Duodenal mucosa (tissue), 2 donors: ENCODE measurements at regions not wholly inside any gene's neighbourhood (a gene's known extent, or its start where the extent isn't known, plus 50 kb on each side); places are given as distances from the start of the nearest gene placed in this dataset.

Source experiments
- H3K27ac ChIP-seq: one replicate; pipeline ENCODE4 v1.7.0; 2013; ENCODE audit warnings: low read depth, low read length
- H3K27me3 ChIP-seq, 2 donors: one replicate each; pipeline ENCODE4 v1.7.0; 2013; ENCODE audit warnings: low read length in 2 of 2, control low read depth in 1 of 2; ENCODE audit not compliant: insufficient read depth in 2 of 2, control insufficient read depth in 1 of 2
- H3K36me3 ChIP-seq, 2 donors: one replicate each; pipeline ENCODE4 v1.7.0; 2013; ENCODE audit warnings: low read length in 2 of 2, control low read depth in 1 of 2; ENCODE audit not compliant: insufficient read depth in 2 of 2, control insufficient read depth in 1 of 2
- H3K4me1 ChIP-seq, 2 donors: one replicate each; pipeline ENCODE4 v1.7.0; 2013; ENCODE audit warnings: low read length in 2 of 2, control low read depth in 1 of 2; ENCODE audit not compliant: insufficient read depth in 2 of 2, control insufficient read depth in 1 of 2
- H3K4me3 ChIP-seq, 2 donors: one replicate each; pipeline ENCODE4 v1.7.0; 2013; ENCODE audit warnings: low read length in 2 of 2, low read depth in 1 of 2
- H3K9ac ChIP-seq, 2 donors: one replicate each; pipeline ENCODE4 v1.7.0; 2013; ENCODE audit warnings: low read length in 2 of 2, low read depth in 1 of 2
- H3K9me3 ChIP-seq, 2 donors: one replicate each; pipeline ENCODE4 v1.7.0; 2013; ENCODE audit warnings: low read length in 2 of 2, control low read depth in 1 of 2; ENCODE audit not compliant: control insufficient read depth in 1 of 2

DNA sequence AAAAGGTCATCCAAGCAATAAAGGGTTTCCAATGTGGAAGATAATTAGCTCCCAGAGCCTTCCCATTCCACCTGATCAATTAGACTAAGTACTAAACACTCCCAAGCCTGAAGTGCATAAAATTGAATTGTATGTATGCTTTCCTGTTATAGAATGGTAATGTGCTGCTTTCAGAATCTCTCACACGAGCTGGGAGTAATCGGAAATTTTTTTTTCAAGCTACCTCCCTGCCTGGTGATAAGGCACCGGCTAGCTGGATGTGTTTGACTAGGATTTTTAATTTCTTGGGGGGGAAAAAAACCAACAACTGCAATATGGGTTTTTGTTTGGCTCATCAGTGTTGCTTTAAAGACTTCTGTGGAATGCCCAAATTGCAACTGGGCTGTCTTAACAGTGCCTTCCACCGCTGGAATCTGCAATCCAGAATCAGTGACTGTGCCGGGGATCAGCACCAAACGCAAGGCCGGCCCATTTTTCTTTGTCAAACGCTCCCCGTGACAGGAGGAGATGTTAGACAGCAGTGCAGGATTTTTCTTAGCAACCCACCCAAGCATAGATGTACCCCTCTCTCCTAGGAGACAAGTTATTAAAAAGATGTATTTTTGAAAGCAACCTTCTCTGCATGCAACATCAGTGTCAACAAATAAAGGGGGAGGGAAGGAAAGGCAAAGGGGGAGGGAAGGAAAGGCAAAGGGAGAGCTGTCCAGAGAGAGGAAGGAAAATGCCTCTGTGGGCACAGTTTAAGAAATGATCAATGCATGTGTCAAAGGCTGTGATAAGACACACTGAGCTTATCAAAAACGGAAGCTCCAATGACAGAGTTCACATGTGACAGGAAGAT lies 387.2 kb downstream of the NPIPA8 start:
- no peak overlapping the region for H3K27ac ChIP-seq
- no peak overlapping the region for H3K4me3 ChIP-seq
- H3K27me3 ChIP-seq, result no peaks in the 10 kb centered on the region

GRCh38 chr16:17947637-17948036 lies 388.9 kb downstream of the NPIPA8 start:
- H3K9me3 ChIP-seq, result no peaks in the 10 kb centered on the region
- H3K4me3 ChIP-seq, result no peak overlapping the region
- no peaks in the 10 kb centered on the region for H3K27me3 ChIP-seq
- no peak overlapping the region for H3K27ac ChIP-seq
- no peaks in the 10 kb centered on the region for H3K4me1 ChIP-seq
- no peak overlapping the region for H3K9ac ChIP-seq
- H3K36me3 ChIP-seq, result no peaks in the 10 kb centered on the region

More for the DNA sequence above, 387.2 kb downstream of the NPIPA8 start:
- no peaks in the 10 kb centered on the region for H3K9me3 ChIP-seq
- H3K9ac ChIP-seq, result no peak overlapping the region
- H3K4me1 ChIP-seq, result no peaks in the 10 kb centered on the region
- no peaks in the 10 kb centered on the region for H3K36me3 ChIP-seq

GRCh38 chr16:17947165-17947564 lies 389.4 kb downstream of the NPIPA8 start:
- H3K27ac ChIP-seq, result no peak overlapping the region
- H3K4me3 ChIP-seq, result no peak overlapping the region
- H3K27me3 ChIP-seq, result no peaks in the 10 kb centered on the region

DNA sequence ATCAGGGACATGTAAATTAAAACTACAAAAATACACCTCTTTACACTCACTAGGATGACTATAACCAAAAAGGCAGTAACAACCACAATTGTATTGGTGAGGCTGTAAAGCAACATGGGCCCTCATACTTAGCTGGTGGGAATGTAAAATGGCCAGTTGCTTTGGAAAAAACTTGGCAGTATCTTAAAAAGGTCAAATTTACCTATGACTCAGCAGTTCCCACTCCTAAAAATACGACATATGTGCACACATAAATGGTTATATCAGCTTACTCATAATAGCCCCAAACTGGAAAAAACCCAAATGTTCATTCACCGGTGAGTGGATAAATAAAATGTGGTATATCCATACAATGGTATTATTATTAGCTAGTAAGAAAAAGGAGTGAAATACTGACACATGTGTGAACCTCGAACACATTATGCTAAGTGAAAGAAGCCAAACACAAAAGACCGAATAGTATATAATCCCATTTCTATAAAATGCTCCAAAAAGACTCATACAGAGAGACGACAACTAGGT lies 391.4 kb downstream of the NPIPA8 start:
- H3K4me3 ChIP-seq, result no peak overlapping the region
- H3K9ac ChIP-seq, result no peak overlapping the region
- no peaks in the 10 kb centered on the region for H3K9me3 ChIP-seq
- H3K4me1 ChIP-seq, result no peaks in the 10 kb centered on the region
- H3K27ac ChIP-seq, result no peak overlapping the region
- H3K27me3 ChIP-seq, result no peaks in the 10 kb centered on the region
- H3K36me3 ChIP-seq, result no peaks in the 10 kb centered on the region

More at GRCh38 chr16:17947165-17947564, 389.4 kb downstream of the NPIPA8 start:
- Histone ChIP-seq H3K9me3 (no peaks in the 10 kb centered on the region), H3K36me3 (no peaks in the 10 kb centered on the region), H3K4me1 (no peaks in the 10 kb centered on the region), H3K9ac (no peak overlapping the region)

DNA sequence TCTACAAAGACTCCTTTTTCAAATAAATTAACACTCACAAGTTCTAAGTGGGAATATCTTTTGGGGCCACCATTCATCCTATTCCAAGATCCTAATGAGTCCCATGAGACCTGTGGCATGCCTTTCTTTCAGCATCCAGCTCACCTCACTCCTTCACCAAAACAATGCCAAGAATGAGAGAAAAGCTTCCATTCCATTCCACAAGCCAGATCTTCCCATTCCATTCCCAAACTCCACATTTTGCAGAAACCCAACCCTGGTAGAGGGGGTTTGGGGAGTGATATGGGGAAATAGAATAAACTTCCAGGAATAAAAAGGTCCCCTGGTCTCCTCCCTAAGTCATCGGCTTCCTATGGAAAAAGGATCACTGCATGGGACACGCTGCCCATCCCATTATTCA lies 392.2 kb downstream of the NPIPA8 start:
- no peaks in the 10 kb centered on the region for H3K36me3 ChIP-seq
- no peaks in the 10 kb centered on the region for H3K27me3 ChIP-seq
- H3K9me3 ChIP-seq, result no peaks in the 10 kb centered on the region
- H3K27ac ChIP-seq, result no peak overlapping the region
- no peaks in the 10 kb centered on the region for H3K4me1 ChIP-seq
- H3K4me3 ChIP-seq, result no peak overlapping the region
- H3K9ac ChIP-seq, result no peak overlapping the region

GRCh38 chr16:17942067-17942466 lies 394.5 kb downstream of the NPIPA8 start:
- no peak overlapping the region for H3K4me3 ChIP-seq
- no peak overlapping the region for H3K27ac ChIP-seq
- H3K36me3 ChIP-seq, result no peaks in the 10 kb centered on the region
- H3K9me3 ChIP-seq, result no peaks in the 10 kb centered on the region
- H3K9ac ChIP-seq, result no peak overlapping the region
- H3K27me3 ChIP-seq, result no peaks in the 10 kb centered on the region
- no peaks in the 10 kb centered on the region for H3K4me1 ChIP-seq

GRCh38 chr16:17940584-17941364 lies 395.8 kb downstream of the NPIPA8 start:
- no peaks in the 10 kb centered on the region for H3K27me3 ChIP-seq
- H3K36me3 ChIP-seq, result no peaks in the 10 kb centered on the region
- no peak overlapping the region for H3K9ac ChIP-seq
- H3K4me1 ChIP-seq, result no peaks in the 10 kb centered on the region
- H3K9me3 ChIP-seq, result no peaks in the 10 kb centered on the region
- no peak overlapping the region for H3K4me3 ChIP-seq
- no peak overlapping the region for H3K27ac ChIP-seq

- Histone ChIP-seq H3K4me3 (no peak overlapping the region), H3K36me3 (no peaks in the 10 kb centered on the region), H3K9ac (no peak overlapping the region), H3K27ac (no peak overlapping the region), H3K9me3 (no peaks in the 10 kb centered on the region), H3K4me1 (no peaks in the 10 kb centered on the region), H3K27me3 (no peaks in the 10 kb centered on the region)
Observed at GRCh38 chr16:17939723-17940122, 396.8 kb downstream of the NPIPA8 start.

- Histone ChIP-seq H3K9ac (no peak overlapping the region), H3K4me1 (no peaks in the 10 kb centered on the region), H3K9me3 (no peaks in the 10 kb centered on the region), H3K4me3 (peak overlapping the region in 1 of 2 donors; percentile 5), H3K27ac (no peak overlapping the region), H3K36me3 (no peaks in the 10 kb centered on the region), H3K27me3 (no peaks in the 10 kb centered on the region)
Observed at GRCh38 chr16:17939122-17939536, 397.4 kb downstream of the NPIPA8 start.

DNA sequence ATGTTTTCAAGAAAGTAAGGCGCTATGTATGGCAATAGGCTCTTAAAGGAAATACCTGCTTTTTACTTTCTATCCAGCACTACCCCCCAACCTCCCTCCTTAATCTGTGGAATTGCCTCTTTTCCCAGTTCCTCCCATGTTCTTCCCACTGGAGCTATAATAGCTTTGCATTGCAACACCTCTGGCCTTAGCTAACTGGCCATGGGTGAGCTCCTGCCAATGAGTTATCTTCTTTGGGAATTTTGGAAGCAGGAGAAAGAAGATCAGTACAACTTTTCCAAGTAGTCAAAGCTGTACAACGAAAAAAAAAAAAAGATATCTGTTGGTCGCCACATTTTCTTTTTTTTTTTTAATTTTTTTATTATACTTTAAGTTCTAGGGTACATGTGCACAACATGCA lies 398.0 kb downstream of the NPIPA8 start:
- Histone ChIP-seq H3K4me3 (no peak overlapping the region), H3K9me3 (no peaks in the 10 kb centered on the region), H3K9ac (no peak overlapping the region), H3K36me3 (no peaks in the 10 kb centered on the region), H3K27ac (no peak overlapping the region), H3K4me1 (no peaks in the 10 kb centered on the region), H3K27me3 (no peaks in the 10 kb centered on the region)
